Renal cortex interstitium (tissue), 11 donors: ENCODE measurements at regions not wholly inside any gene's neighbourhood (a gene's known extent, or its start where the extent isn't known, plus 50 kb on each side); places are given as distances from the start of the nearest gene placed in this dataset.
"Not testable (repeated sequence)": the region's sequence is repeated elsewhere in the genome, so short reads cannot be mapped to it uniquely, and the experiment has no call there.

Experiments used
- DNase-seq, 11 donors: peaks; one replicate each; pipeline ENCODE4 v3.0.0-alpha.2; 2013; ENCODE audit warnings: low read depth in 9 of 11, low spot score in 4 of 11; ENCODE audit errors: extremely low read depth in 1 of 11

GRCh38 chr13:90205081-90205480 is 1142.4 kb upstream of the MIR17HG start:
- DNase-seq = no peak

- no peak for DNase-seq
Observed at GRCh38 chr13:90205911-90206310, 1141.6 kb upstream of the MIR17HG start.

- no peak for DNase-seq
Observed at GRCh38 chr13:90217275-90217674, 1130.2 kb upstream of the MIR17HG start.

- DNase-seq = no peak
Observed at GRCh38 chr13:90222758-90223157, 1124.7 kb upstream of the MIR17HG start.

- no peak for DNase-seq
Observed at GRCh38 chr13:90230311-90230710, 1117.2 kb upstream of the MIR17HG start.

- no peak for DNase-seq
Observed at GRCh38 chr13:90232291-90232690, 1115.2 kb upstream of the MIR17HG start.

GRCh38 chr13:90233933-90234672 is 1113.4 kb upstream of the MIR17HG start:
- DNase-seq = no peak

GRCh38 chr13:90237852-90238251 is 1109.6 kb upstream of the MIR17HG start:
- no peak for DNase-seq

GRCh38 chr13:90238413-90238812 is 1109.1 kb upstream of the MIR17HG start:
- no peak for DNase-seq

- DNase-seq = no peak
Observed at GRCh38 chr13:90239130-90239529, 1108.4 kb upstream of the MIR17HG start.

GRCh38 chr13:90246005-90246404 is 1101.5 kb upstream of the MIR17HG start:
- no peak for DNase-seq

- no peak for DNase-seq
Observed at GRCh38 chr13:90246687-90247345, 1100.7 kb upstream of the MIR17HG start.

GRCh38 chr13:90253806-90254205 is 1093.7 kb upstream of the MIR17HG start:
- no peak for DNase-seq

- no peak for DNase-seq
Observed at GRCh38 chr13:90254437-90254836, 1093.0 kb upstream of the MIR17HG start.

- no peak for DNase-seq
Observed at GRCh38 chr13:90256746-90257145, 1090.7 kb upstream of the MIR17HG start.

GRCh38 chr13:90258129-90258528 is 1089.4 kb upstream of the MIR17HG start:
- no peak for DNase-seq

- DNase-seq = no peak
Observed at GRCh38 chr13:90261343-90261742, 1086.1 kb upstream of the MIR17HG start.

- no peak for DNase-seq
Observed at GRCh38 chr13:90270226-90270625, 1077.3 kb upstream of the MIR17HG start.

- no peak for DNase-seq
Observed at GRCh38 chr13:90272356-90272755, 1075.1 kb upstream of the MIR17HG start.

GRCh38 chr13:90276216-90276615 is 1071.3 kb upstream of the MIR17HG start:
- no peak for DNase-seq

GRCh38 chr13:90278231-90278630 is 1069.3 kb upstream of the MIR17HG start:
- not testable (repeated sequence) for DNase-seq
